ENCODE measurements at regions not wholly inside any gene's neighbourhood (a gene's known extent, or its start where the extent isn't known, plus 50 kb on each side); places are given as distances from the start of the nearest gene placed in this dataset.
"Not testable (repeated sequence)": the region's sequence is repeated elsewhere in the genome, so short reads cannot be mapped to it uniquely, and the experiment has no call there.

GRCh38 chr3:75886971-75887526 lies 101.7 kb upstream of the ZNF717 start:
- no peaks in the 10 kb centered on the region for H3K27me3 ChIP-seq
- H3K4me1 ChIP-seq: no peaks in the 10 kb centered on the region
- intact Hi-C loops (cut with DNase I; ENCODE audit: low total_unique reads) (no loop called here), in situ Hi-C loops (cut with MboI; ENCODE audit: low pct_ligation_motif_present in 1 of 4, low pct_unique_long_range_greater_than_20kb in 1 of 4, low sequenced_read_pairs in 3 of 4) (no loop called here)
- DNase-seq: no peak
- H3K4me3 ChIP-seq: no peak overlapping the region
- no peaks in the 10 kb centered on the region for H3K36me3 ChIP-seq
- no peak overlapping the region for H3K27ac ChIP-seq
- TF ChIP-seq POLR2AphosphoS5 (IDR thresholded peaks at IDR 0.05) (no peak), EP300 (IDR thresholded peaks at IDR 0.05; ENCODE audit: low read depth) (no peak), POLR2A (IDR thresholded peaks at IDR 0.05) (no peak)
- TF ChIP-seq, protein P1, sequence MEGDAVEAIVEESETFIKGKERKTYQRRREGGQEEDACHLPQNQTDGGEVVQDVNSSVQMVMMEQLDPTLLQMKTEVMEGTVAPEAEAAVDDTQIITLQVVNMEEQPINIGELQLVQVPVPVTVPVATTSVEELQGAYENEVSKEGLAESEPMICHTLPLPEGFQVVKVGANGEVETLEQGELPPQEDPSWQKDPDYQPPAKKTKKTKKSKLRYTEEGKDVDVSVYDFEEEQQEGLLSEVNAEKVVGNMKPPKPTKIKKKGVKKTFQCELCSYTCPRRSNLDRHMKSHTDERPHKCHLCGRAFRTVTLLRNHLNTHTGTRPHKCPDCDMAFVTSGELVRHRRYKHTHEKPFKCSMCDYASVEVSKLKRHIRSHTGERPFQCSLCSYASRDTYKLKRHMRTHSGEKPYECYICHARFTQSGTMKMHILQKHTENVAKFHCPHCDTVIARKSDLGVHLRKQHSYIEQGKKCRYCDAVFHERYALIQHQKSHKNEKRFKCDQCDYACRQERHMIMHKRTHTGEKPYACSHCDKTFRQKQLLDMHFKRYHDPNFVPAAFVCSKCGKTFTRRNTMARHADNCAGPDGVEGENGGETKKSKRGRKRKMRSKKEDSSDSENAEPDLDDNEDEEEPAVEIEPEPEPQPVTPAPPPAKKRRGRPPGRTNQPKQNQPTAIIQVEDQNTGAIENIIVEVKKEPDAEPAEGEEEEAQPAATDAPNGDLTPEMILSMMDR (IDR thresholded peaks at IDR 0.05): no peak
- WGBS, 2 donors (ENCODE audit: low coverage in 1 of 2): 42% methylated on average over 2 of the region's 2 CpGs; no CpG with 5 or more reads in 1 of the 2 donors
- no peaks in the 10 kb centered on the region for H3K9me3 ChIP-seq

GRCh38 chr3:75894234-75894633 lies 108.9 kb upstream of the ZNF717 start:
- no peaks in the 10 kb centered on the region for H3K9me3 ChIP-seq
- DNase-seq: no peak
- no peaks in the 10 kb centered on the region for H3K4me1 ChIP-seq
- TF ChIP-seq POLR2A (IDR thresholded peaks at IDR 0.05): no peak
- TF ChIP-seq, protein P1 (IDR thresholded peaks at IDR 0.05): no peak
- 38 to 45% methylated on average over 1 of the region's 1 CpG for WGBS, 2 donors (ENCODE audit: low coverage in 1 of 2)
- in situ Hi-C loops (cut with MboI; ENCODE audit: low pct_ligation_motif_present in 1 of 4, low pct_unique_long_range_greater_than_20kb in 1 of 4, low sequenced_read_pairs in 3 of 4) (no loop called here), intact Hi-C loops (cut with DNase I; ENCODE audit: low total_unique reads) (no loop called here)
- H3K27me3 ChIP-seq: no peaks in the 10 kb centered on the region
- H3K4me3 ChIP-seq: no peak overlapping the region
- no peaks in the 10 kb centered on the region for H3K36me3 ChIP-seq
- H3K27ac ChIP-seq: no peak overlapping the region

DNA sequence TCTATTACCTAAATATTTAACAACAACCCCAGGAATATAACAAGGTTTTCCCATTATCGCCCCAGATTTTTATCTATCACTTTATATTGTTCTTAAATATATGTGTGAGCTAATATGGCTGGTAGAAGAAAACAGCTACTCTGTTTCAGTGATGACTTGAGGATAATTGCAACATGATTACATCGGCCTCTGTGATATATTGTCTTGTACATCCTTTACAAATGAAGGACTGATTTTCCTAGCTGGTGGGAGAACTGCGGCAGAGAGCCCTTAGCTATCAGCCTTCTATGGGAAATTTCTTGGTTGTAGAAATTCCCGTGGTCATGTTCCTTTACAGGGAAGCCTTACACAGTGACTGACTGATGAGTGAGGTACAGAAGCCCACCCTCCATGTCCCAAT lies 110.9 kb upstream of the ZNF717 start:
- Histone ChIP-seq H3K27me3 (no peaks in the 10 kb centered on the region), H3K36me3 (no peaks in the 10 kb centered on the region), H3K4me1 (no peaks in the 10 kb centered on the region), H3K4me3 (no peak overlapping the region), H3K9me3 (no peaks in the 10 kb centered on the region), H3K27ac (no peak overlapping the region)
- DNase-seq: no peak
- in situ Hi-C loops (cut with MboI; ENCODE audit: low pct_ligation_motif_present in 1 of 4, low pct_unique_long_range_greater_than_20kb in 1 of 4, low sequenced_read_pairs in 3 of 4) (no loop called here), intact Hi-C loops (cut with DNase I; ENCODE audit: low total_unique reads) (no loop called here)
- WGBS, 2 donors (ENCODE audit: low coverage in 1 of 2): 92 to 100% methylated on average over 3 to 4 of the region's 4 CpGs
- TF ChIP-seq EP300 (IDR thresholded peaks at IDR 0.05; ENCODE audit: low read depth) (no peak), POLR2AphosphoS5 (IDR thresholded peaks at IDR 0.05) (no peak), POLR2A (IDR thresholded peaks at IDR 0.05) (no peak)
- TF ChIP-seq, protein P1 (IDR thresholded peaks at IDR 0.05): no peak

DNA sequence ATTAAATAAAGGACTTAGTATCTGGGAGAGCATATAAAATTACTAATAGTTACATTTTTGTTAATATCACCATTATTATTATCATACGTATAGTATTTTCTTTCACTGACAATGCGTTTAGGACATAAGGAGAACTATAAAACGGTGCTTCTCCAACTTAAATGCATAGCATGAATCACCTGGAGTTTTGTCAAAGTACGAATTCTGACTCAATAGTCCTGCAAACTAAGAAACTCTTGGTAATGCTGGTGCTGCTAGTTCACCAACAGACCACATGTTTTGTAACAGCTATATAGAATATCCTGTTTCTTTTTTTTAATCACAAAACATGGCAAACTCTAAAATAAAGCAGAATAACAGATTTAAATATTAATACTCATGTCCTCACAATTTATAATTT lies 116.1 kb upstream of the ZNF717 start:
- in situ Hi-C loops (cut with MboI; ENCODE audit: low pct_ligation_motif_present in 1 of 4, low pct_unique_long_range_greater_than_20kb in 1 of 4, low sequenced_read_pairs in 3 of 4); DNase-seq; H3K4me3 ChIP-seq; H3K36me3 ChIP-seq; H3K27me3 ChIP-seq; H3K27ac ChIP-seq; H3K4me1 ChIP-seq; H3K9me3 ChIP-seq; intact Hi-C loops (cut with DNase I; ENCODE audit: low total_unique reads): not testable (repeated sequence)
- WGBS, 2 donors (ENCODE audit: low coverage in 1 of 2): 68 to 75% methylated on average over 4 of the region's 4 CpGs

GRCh38 chr3:75906555-75907112 lies 121.3 kb upstream of the ZNF717 start:
- Histone ChIP-seq H3K27ac (no peak overlapping the region), H3K27me3 (peaks cover 4% of the 10 kb centered on the region), H3K4me1 (no peaks in the 10 kb centered on the region), H3K9me3 (no peaks in the 10 kb centered on the region), H3K36me3 (no peaks in the 10 kb centered on the region), H3K4me3 (no peak overlapping the region)
- in situ Hi-C loops (cut with MboI; ENCODE audit: low pct_ligation_motif_present in 1 of 4, low pct_unique_long_range_greater_than_20kb in 1 of 4, low sequenced_read_pairs in 3 of 4) (no loop called here), intact Hi-C loops (cut with DNase I; ENCODE audit: low total_unique reads) (no loop called here)
- no peak for TF ChIP-seq POLR2A (IDR thresholded peaks at IDR 0.05)
- DNase-seq: no peak
- WGBS, 2 donors (ENCODE audit: low coverage in 1 of 2): 2 to 20% methylated on average over 8 to 32 of the region's 37 CpGs

Measured in transverse colon (tissue), 4 donors.